SU-DHL-6 (cell line): ENCODE measurements at regions not wholly inside any gene's neighbourhood (a gene's known extent, or its start where the extent isn't known, plus 50 kb on each side); places are given as distances from the start of the nearest gene placed in this dataset.

Experiments
- EZH2phosphoT487 ChIP-seq: fragments of 200-600 bp; sonication (generic), shearing (Covaris generic); conservative IDR thresholded peaks from 2 replicates; pipeline ENCODE4 v1.6.1; 2018; ENCODE audit warnings: mild to moderate bottlenecking, antibody characterized with exemption, low read length, moderate library complexity, mixed read lengths
- TF ChIP-seq, protein P1 (sequence below): fragments of 200-600 bp; sonication (generic); IDR thresholded peaks from one replicate; pipeline ENCODE4 v1.5.1; 2017; ENCODE audit warnings: antibody characterized with exemption, mild to moderate bottlenecking, low read length, moderate library complexity; ENCODE audit not compliant: insufficient read depth, poor library complexity, severe bottlenecking

DNA sequence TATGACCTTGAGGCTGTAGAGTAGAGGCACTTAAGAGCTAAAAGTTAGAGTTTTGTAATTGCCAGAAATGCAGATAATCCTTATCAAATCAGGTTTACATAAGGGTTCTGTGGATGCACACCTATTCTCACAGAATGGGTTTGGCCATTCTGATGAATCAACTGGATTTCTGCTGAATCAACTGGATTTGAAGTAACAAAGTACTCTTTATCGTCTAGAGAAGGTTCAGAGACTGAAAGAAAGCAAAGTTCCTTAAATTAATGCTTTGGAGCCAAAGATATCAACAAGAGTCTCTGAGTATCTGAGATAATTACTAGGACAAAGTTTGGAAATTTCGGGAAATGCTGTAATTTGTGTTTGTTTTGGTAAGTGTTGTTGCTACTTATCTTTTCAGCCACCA, 669.6 kb upstream of the ZNF608 start:
- TF ChIP-seq, protein P1, sequence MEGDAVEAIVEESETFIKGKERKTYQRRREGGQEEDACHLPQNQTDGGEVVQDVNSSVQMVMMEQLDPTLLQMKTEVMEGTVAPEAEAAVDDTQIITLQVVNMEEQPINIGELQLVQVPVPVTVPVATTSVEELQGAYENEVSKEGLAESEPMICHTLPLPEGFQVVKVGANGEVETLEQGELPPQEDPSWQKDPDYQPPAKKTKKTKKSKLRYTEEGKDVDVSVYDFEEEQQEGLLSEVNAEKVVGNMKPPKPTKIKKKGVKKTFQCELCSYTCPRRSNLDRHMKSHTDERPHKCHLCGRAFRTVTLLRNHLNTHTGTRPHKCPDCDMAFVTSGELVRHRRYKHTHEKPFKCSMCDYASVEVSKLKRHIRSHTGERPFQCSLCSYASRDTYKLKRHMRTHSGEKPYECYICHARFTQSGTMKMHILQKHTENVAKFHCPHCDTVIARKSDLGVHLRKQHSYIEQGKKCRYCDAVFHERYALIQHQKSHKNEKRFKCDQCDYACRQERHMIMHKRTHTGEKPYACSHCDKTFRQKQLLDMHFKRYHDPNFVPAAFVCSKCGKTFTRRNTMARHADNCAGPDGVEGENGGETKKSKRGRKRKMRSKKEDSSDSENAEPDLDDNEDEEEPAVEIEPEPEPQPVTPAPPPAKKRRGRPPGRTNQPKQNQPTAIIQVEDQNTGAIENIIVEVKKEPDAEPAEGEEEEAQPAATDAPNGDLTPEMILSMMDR = no peak
- no peak for TF ChIP-seq EZH2phosphoT487
